Iris pigment epithelial cell (primary cell): ENCODE measurements at regions not wholly inside any gene's neighbourhood (a gene's known extent, or its start where the extent isn't known, plus 50 kb on each side); places are given as distances from the start of the nearest gene placed in this dataset.
A peak's percentile ranks its signal among the peaks of the same experiment; 100 is the strongest.

Source experiments
- DNase-seq: peaks from one replicate; pipeline ENCODE4 v3.0.0-alpha.2; 2011; ENCODE audit warnings: low read depth

DNA sequence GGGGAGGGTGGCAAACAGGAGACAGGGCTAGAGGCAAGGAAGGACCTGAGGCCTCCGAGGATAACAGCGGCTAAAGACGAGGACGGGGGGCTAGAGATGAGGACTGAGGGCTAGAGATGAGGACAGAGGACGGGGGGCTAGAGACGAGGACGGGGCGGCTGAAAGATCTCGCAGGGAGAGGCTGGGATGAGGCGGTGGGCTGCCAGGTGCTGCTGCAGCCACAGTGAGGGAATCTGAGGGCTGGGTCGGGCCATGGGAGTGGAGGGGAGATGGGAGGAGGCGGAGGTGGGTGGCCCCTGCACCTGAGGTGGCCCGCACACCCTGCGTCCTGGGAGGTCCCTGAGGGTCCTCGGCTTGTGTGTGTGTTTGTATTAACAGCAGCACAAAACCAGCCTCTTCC, 350.2 kb upstream of the SALL3 start:
- no peak for DNase-seq

DNA sequence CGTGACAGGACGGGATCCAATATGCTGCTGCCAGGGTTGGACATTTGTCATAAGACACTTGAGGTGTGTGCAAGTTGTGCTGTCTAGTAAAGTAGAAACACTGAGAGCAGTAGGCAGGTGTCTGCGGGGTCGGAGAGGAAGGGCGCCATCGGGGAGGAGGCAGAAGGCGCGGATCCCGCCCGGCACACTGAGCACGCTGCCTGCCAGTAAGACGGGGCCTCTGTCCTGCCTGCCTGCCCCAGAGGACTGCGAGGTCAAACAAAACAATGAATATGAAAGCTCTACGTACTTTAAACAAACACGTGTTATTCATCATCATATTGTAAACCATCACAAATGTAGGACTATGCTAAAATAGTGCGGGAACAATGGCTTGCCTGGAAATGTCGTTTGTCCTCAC, 349.3 kb upstream of the SALL3 start:
- no peak for DNase-seq

DNA sequence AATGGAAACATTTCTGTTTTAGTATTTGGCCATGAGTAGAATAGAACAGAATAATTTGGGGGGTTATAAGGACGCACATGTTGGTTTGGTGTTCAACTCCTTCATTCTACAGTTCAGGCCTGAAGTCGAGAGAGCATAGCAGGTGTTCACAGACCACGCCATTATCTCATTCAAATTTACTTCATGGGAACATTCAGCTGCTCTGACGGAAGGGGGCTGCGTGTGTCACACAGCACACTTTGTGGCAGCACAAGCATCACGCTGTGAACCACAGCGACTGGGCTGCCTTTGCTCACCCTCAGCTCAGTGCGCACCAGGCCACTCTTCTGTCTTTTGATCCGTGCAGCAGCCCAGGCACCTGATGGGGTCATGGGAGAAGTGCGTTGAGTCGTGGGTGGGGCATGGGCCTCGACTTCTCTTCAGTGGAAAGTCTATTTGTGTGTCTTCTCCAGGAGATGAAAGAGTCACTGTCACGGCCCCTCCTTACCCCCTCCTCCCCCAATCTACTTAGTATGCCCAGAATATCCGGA, 348.6 kb upstream of the SALL3 start:
- DNase-seq = no peak

DNA sequence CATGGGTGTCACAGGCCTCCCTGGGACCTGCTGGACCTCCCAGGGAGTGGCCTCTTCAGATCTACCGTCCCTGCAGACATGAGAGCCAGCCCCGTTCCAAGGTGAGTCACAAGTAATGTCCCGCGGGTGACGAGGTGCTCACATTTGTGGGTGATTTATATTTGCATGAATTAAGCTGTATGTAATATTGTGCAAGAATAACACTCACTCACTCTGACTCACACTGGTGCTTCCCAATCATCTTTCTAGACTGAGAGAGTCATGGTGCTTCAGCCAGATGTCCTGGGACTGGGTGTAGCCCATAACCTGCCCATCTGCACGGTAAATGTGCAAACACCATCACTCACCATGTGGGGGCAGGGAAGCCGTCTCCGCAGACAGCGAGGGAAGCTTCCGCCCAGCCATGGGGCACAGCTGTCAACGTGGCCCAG, 347.5 kb upstream of the SALL3 start:
- peak; percentile 33 for DNase-seq

DNA sequence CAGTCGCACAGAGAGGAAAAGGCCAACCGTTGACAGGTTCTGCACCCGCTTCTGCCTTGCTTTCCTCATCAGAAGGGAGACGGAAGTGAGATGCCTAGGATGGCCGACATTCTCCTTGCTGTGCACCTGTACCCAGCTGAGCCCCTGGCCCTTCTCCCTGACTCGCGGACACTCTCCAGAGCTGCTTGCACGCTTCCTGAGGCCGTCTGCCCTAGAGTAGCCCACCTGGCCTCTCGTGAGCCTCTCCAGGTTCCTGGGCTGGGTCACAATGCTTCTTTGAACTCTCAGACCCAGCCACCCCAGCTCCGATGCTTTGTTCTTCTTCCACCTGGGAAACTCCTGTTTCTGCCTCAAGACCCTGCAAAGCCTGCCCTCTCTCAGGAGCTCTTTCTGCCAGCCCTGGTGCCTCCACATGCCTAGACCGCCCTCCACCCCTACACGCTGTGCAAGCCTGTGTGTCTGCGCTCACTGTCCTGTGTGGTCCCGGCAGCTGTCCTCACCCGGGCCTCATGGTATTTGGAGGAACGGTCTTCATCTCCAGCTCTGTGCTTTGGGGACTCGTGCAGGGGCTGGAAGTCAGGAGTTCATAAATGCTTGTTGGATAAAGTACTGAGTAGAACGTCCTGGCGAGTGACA, 345.4 kb upstream of the SALL3 start:
- DNase-seq = no peak

DNA sequence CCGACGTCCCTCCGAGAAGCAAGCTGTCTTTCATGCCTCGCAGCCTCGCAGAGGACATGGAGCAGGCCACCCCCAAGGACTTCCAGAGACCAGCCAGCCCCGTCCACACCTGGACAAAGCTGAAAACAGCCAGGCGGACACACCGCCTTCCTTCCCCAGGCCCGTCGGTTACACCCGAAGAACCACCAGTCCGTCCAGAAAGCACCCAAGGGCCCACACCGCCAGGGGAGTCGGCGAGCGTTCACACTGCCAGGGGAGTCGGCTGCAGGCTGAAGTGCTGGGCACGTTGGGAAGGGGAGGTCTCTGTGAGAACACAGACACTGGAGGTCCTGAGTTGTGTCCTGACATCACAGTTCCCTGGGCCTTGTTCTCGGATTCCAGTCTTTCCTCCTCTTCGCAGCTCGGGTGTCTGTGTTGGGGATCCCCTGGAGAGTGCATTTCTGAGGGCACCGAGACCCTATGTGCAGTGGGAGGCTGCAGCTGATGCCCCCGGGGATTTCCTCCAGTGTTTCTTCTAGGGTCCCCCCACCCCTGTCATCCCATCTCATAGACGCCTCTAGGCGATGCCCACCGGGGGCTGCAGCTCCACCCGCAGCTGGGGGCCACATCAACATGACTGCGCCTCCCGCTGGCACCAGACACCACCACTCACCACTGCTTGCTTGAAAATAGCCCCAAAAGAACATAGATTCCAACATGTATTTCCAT, 344.4 kb upstream of the SALL3 start:
- no peak for DNase-seq

DNA sequence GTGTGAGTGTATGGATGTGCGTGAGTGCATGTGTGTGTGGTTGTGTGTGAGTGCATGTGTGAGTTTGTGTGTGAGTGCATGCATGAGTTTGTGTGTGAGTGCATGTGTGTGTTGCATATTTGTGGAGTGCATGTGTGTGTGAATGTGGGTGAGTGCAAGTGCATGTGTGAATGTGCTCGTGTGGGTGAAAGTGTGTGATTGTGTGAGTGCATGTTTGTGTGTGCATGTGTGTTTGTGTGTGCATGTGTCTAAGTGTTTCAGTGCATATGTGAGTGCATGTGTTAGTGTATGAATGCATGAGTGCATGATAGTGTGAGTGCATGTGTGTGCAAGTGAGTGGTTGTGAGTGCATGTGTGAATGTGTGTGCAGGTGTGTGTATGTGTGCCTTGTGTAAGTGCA, 343.4 kb upstream of the SALL3 start:
- DNase-seq = no peak

DNA sequence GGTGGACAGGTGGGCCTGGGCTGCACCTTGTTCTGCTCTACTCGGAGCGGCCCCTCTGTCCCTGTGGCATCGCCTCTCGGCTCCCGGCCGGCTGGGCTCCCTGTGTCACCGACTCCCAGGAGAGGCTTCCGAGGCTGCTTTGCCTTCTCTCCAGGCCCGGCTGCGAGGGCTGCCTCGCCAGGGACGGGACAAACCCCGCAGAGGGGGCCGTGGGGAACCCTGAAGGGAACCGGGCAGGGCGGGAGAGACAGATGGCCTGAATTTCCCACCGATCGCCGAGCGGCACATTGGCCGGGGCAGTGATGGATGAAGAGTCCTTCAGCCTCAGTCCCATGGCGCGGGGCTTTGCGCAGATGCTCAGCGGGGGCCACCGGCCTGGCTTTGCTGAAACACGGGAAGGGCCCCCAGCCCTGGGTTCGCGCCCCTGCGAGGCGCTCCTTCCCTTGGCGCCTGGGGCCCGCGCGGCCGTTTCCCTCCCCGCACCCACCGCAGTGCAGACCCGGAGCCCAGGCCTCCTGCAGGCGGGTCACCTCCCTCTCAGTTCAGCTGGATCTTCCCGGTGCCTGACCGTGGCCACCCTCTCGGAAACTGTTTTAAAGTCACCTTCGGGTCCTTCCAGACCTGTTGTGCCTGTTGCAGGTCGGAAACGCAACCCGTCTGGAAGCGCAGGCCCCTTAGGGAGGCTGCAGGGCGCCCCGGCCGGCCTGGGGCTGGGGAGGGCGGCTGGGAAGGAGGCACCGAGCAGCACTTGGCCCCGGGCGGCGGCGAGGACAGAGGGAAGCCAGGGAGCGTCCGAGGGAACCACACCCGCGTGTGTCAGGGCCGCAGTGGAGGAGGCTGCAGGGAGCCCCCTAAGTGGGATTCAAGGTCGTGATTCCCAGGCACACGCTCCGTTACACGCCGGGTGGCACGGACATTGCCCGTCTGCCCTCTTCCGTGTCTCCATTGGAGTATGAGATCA, 341.9 kb upstream of the SALL3 start:
- DNase-seq = no peak

DNA sequence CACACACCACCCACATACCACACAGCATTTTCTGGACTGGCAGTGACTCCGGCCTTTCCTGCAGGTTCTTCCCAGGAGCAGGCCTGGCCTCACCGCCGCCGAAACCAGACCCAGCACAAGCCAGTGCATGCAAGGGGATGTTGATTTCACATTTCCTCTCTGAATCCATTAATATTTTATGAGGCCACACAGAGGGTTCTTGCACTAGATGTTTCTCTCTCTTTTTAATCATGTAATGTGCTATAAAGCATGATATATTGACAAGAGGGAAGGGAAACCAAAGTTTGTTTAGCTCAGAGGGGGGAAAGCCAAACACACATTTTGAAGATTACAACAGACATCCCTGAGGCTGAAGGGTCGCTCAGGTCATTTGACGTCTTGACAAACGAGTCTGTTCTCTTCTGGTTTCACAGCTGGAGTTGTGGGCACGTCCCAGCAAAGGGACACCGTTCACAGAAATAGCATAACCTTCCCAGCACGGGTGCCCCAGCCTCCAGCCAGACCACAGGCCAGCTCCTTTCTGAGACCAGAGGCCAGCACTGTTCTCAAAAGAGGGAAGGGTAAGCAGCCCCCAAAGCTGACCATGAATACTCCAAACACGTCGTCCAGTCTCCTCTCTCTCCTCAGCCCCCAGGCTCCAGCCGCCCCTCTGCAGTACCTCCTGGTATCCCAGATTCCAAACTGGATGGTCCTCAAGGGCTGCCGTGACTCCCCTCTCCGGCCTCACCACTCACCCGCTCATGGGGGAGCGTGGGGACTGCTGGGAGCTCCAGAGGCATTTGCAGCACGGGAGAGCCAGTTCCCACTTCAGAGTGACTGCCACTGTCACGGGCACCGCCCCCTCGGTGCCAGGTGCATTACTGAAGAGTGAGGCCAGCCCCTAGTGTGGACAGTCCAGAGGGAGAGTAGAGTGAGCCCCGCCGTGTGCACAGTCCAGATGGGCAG, 340.3 kb upstream of the SALL3 start:
- no peak for DNase-seq

DNA sequence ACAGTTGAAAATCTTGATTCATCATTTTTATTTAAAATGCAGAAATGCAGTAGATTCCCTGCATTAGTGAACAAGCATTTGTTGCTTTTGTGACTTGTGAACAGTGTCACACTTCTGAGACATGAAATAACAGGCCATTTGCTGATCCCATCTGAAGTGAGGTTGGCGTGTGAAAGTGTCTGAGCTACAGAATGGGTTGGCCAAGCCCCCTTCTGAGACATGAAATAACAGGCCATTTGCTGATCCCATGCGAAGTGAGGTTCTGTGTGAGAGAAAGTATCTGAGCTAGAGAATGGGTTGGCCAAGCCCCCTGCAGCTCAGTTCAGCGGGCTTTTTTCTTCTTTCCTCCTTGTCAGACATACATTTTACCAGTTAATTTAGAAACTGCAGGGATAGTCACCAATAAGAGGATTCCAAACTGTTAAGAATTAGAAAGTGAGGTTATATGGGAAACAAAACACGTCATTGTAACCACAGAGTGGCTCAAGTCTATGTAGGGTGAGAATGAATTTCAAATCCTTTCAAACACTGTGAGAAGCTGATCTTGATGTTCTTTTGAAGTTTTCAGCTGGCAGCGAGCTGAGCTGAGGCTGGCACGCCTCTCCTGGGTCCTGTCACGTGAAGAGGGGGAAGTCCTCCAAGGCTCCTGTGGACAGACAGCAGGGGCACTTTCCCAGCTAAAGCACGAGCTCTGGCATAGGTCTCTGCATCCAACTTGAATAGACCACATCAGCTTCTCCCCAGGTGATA, 339.2 kb upstream of the SALL3 start:
- DNase-seq = no peak

DNA sequence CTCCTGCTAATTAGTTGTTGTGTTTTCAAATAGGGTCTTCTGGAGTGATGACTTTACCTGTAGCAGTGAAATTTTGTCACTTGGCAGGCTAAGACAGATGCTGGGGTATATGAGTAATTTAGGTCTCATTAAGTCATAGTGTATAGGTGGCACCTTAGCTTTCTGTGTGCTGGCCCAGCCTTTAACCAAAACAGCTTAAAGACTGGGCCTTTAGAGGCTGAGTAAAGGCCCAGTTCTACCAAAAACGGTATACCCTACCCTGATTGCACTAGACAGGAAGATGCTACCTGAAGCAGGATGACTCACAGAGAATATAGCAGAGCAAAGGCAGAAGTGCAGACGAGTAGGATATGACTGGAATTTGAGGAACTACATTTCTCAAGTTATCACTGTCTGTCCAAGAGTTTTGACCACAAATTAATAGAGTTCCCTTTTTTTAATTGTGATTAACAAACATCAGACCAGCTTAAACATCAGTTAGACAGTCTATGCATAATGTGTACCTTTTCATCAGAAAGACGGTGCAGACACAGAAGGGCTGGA, 337.9 kb upstream of the SALL3 start:
- DNase-seq = no peak

DNA sequence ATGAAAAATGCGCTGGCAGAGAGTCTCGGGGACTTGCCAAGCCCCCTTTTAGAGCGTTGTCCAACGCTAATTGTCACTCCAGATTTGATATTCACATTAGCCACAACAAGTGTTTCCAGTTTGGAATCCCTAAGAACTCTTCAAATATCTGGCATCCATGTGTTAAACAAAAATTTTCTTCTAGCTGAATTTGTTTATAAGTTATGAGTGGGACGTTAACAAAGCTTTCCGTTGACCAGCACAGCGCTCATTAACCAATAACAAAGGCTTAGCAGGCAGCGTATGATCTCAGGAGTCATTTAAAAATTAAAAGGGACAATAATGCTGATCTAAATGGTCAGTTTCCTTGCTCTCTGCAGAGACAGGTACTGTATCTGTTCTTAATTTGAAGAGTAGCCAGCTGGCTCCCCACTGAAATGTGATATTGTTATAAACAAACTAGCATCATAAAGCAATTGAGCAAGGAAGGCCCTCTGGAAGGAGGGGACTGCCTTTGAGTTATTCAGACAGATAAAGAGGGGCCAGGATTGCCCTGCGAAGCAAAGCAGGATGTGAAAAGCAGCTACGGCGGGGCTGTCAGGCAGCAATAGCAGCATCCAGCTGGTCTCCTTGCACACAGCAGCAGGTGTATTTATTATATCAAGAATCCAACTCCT, 337.2 kb upstream of the SALL3 start:
- DNase-seq = no peak

DNA sequence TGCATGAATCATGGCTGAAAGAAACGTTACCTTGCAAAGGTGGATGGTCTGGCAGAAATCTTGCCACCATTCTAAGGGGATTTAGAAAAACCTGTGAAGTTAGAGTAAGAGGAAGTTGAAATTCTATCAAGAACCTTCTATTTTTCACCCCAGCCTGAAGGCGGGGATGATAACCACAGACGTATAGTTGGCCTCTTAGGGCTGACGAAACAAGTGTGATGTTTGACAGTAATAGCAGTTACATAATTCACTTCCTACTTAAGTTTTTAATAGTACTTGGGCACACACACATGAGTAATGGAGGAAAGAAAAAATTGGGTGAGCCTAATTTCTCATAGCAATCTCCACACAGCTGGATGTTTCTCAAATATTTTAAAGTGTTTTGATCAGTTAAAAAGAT, 336.6 kb upstream of the SALL3 start:
- no peak for DNase-seq

DNA sequence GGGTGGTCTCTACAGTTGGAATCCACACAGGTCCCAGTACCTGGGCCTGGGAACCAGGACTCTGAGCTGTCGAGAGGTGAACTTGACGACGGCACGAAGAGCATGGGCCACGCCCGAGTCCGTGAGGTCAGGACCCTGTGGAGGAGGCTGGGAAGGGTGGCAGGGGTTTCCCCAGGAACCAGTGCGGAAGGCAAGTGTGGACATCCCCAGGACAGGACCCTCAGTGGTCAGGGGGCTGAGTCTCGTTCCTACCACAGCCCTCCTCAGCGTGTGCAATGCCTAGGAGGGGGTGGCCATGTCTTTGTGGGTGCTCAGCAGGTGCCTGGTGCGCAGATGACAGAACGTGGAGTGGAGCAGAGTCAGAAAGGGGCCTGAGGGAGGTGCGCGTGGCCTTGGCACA, 335.6 kb upstream of the SALL3 start:
- DNase-seq = no peak

DNA sequence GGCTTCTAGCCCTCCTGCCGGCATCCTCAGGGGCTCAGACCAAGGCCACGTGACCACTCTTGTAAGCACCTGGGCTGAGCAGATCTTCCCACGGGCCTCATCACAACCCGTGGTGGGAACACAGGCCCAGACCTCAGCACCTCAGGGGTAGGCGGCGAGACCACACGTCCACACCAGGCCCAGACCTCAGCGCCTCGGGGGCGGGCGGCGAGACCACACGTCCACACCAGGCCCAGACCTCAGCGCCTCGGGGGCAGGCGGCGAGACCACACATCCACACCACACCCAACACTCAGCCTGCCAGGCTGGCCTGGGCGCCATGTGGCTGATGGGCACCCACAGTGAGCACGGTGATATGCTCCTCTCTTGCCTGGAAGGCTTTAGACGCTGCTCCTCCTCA, 334.4 kb upstream of the SALL3 start:
- DNase-seq = no peak

DNA sequence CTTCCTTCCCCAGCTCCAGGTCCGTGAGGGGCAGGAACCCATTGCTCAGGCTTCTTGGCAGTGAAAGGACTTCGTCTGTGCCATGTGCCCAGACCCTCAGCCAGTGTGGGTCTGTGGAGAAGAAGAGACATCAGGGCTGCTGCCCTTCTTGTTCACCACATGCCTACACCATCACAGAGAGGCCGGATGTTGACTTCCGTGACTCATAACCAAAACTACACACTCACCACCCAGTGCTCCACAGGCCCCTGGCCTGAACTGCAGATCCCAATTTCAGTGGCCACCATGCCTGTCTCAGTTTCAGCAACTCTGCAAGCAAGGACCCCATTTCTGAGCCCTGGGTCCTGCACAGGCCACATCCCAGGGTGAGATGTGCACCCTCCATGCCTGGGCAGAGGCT, 332.6 kb upstream of the SALL3 start:
- no peak for DNase-seq

DNA sequence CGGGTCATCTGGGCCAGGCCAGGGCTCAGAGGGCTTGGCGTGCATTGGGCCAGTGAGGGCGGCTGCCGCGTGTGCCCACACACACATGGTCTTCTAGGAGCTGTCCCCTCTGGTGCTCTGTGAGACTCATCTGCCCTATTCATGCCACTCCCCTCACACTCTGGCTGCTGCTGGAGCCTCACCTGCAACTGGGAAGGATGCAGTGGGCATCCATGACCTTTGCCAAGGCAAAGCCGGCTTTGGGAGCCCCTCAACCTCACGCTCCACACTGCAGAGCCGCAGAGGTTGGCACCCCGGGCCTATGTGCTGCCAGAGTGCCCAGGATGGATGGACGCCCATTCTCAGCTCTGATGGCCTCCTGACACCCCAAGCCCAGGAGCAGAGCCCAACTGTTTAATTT, 330.2 kb upstream of the SALL3 start:
- DNase-seq = no peak

DNA sequence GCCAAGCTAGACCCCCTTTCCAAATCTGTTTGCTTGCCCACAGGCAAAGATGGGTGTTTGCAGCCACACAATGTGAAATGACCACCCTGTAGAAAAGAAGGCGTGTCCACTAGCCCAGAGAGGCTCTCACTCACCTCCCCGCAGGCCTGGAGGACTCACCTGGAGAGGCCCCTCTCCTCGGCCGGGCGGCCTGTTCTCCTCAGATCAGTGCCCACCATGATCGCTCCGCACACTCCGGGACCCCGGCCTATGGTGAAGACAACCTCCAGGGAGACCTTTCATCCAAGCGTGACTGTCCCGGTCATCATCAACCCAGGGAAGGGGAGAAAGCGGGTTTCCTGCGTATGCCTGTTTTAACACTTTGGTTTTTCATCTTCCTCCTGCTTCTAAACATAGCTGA, 328.7 kb upstream of the SALL3 start:
- no peak for DNase-seq

DNA sequence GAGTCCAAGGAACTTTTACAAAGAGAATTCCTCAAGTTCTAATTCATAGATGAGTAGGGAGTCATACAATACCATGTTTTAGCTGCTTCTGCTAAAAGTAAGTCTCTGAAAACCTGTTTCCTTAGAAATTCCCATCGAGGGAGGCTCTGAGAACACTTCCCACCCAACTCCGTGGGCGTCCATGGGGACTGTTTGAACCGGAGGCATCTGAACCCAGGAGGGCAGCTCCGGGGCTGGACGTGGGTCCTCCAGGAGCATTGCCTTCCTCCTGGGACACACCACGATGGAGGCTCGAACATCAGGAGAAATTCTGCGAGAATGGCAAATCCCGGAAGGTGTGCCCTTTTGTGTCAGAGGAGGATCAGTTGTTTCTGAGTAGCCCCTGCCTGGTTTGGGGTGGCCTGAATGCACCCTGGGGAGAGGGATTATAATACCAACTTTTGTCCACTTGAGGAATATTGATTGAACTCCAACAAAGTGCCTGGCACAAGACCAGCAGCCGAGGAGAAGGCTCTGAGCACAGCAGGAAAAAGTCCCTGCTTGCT, 327.5 kb upstream of the SALL3 start:
- DNase-seq = no peak

DNA sequence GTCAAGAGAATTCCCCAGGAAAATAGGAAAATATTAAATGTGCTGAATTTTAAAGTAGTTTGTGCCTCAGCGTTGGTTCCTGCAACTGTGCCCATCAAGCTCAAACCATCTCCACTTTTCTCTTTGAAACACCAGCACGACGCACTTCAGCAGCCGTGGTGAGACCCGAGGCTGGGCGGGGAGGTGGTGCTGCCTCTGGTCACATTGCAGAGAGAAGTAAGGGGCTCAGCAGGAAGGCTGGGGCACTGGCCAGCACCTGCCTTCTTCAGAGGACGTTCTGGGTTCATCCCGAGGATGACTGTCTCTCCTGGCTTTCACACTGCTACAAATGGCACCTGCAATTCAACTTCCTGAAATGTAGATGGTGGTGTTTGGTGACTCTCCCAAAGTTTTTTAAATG, 323.7 kb upstream of the SALL3 start:
- no peak for DNase-seq
